ENCODE measurements at regions not wholly inside any gene's neighbourhood (a gene's known extent, or its start where the extent isn't known, plus 50 kb on each side); places are given as distances from the start of the nearest gene placed in this dataset.
"Not testable (repeated sequence)": the region's sequence is repeated elsewhere in the genome, so short reads cannot be mapped to it uniquely, and the experiment has no call there.

DNA sequence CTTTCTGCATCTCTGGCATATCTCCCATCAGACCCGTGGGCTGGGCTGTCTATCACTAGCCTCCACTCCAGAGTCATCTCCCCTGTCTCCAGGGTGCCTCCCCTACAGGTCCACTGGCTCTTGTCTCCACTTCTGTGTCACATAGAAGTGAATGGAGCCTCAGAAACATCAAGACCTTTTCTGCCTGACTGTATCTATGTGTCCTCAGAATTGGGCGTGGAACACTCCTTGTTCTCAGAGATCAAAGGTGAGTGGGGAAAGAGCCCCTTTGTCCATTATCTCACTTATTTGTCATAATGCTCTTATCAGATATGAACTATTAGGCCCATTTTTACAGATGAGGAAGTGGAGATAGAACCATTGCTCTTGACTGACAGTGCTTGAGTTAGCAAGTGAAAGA, 211.0 kb downstream of the CYRIA start:
- DNase-seq, result no peak

DNA sequence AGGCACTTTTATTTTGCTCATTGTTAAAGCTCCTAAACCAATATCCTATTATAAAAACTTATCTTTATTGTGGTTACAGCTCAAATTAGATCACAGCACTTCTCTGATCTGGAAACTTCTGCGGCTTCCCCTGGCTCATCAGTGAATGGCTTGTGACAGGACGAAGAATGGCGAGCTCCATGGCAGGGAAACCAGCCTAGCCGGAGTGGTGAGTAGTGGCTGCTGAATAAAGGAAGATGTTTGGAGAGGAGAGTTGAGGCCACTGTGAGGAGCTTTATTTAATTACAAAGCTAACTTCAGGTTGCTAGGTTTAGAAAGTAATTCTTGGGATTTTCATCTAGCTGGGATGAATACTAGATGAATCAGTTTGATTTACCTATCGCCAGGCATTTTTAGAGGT, 213.5 kb downstream of the CYRIA start:
- no peak for DNase-seq

DNA sequence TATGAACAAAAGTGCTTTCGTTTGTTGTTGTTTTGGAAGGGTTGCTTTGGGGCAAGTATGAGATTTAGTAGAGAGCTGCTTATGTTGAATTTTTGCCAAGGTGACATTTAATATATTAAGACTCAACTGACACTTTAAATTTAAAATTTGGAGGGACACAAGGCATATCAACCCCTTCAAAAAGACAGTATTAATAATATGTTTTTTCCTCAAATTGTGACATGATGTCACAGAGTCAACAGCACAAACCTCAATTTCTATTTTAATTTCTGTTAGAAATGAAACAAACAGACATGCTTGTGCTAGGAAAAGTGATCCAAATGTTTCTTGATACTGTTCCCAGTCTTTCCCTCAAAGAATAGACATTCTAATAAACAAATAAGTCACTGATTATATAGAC, 218.9 kb downstream of the CYRIA start:
- DNase-seq, result no peak

DNA sequence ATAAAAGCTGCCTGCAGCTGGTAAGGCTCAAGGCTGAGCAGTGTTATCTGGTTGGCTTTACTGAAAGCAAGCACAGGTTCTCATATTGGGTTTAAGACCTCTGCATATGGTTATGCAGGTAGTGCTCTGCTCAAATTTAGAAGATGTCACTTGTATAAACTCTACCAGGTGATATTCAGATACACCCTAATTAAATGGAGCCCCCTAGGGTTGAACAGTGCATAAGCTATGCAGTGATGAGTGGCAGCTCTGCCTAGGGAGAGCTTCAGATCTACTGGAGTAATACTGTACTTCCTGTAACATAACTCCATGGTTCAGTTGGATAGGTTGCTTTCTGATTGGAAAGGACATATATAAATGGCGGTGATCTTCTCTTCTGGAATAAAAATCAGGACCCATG, 222.7 kb downstream of the CYRIA start:
- no peak for DNase-seq

DNA sequence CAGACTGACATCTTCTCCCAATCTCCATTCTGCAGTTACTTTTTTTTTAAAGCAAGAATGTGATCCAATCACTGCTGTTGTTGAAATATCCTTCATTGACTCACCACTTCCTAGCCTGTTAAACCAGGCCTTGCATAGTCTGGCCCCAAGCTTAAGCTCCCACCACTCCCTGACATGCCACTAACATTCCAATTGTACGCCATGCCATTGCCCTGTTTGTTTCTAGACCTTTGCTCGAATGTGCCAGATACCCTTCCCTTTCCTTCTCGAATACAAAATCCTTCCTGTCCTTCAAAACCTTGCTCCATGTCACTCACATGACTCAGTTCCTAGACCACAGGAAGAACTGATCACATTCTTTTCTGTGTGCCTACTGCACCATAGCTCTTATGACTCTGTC, 224.2 kb downstream of the CYRIA start:
- no peak for DNase-seq

DNA sequence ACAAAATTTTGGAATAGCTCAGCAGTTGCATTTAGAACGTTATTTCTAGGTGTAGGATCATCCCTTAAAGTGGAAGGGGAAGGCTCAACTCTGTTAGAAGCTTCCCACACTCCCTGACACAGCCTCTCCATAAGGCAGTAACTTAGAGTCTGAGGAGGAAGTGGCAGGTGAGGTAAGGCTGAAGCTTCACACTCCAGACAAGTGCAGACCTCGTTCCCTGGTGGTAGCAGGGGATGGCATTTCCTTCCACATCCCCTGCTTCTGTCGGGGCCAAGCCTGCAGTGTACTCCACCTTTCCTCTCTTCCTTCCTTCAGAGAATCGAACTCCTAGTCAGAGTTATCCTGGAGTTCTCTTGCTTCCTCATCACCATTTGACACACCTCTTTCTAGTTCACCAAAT, 224.7 kb downstream of the CYRIA start:
- no peak for DNase-seq

DNA sequence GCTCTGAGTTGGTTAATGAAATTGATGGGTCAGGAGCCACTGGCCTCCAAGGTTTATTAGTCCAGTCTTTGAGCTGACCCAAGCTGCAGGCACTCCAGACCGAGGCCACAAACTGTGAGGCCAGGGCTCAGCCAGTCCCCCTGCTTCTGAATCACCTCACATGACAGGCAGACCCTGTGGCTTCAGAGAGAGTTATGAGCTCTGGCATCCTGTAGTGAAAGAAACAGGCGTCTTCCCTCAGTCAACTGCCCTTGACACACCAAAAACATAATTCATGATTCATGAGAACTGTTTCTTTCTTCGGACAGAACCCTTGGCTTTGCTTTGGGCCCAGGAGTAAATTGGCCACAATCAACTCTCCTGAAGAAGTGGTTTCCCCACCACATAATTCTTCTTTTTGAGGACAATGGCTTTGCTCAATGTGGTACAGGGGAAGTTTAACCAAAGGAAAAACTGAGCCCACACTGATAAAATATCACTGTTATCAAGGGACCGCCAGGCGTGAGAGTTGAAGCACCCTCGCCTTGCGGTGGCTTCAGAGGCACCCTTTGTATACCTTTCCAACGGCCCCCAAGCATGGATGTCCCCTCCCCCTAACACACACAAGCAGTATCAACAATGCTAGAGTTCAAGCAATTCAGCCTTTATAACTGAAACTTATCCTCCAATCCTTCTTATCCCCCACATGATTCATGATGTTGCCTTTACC, 226.9 kb downstream of the CYRIA start:
- DNase-seq, result no peak

DNA sequence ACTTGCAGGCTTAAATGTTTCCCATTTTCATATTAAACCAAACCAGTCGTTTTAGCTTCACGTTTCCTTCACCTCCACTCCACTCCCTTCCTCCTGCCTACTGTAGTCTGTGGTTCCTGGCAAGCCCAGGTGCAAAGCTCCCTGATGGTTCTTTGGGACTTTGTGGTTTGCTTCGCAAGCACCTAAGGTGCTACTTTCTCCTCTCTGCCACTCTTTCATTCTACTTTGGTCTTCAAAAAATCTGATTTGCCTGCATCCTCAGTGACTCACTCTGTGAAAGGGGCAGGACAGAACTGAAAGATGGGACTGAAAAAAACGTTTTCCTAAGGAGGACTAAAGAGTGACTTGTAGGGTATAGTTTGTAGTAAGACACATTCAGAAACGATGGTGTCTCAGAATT, 228.4 kb downstream of the CYRIA start:
- no peak for DNase-seq

DNA sequence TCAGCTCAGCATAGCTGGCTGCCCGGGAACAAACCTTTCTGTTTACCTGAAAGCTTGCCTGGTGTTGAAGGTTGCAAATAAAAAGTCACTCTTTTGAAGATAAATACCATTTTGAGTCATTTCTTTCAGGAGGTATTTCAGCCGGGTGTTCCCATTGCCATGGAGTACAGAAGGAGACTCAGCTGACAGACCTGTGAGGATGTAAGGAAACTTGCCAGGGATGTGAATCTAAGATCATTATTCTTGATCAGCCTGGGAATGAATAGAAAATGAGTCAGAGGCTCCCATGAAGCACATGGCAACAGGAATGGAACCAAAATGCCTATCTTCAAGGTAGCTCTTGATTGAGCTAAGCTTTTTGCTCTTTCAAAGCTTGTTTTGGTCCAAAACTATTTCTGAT, 231.2 kb downstream of the CYRIA start:
- DNase-seq, result no peak

DNA sequence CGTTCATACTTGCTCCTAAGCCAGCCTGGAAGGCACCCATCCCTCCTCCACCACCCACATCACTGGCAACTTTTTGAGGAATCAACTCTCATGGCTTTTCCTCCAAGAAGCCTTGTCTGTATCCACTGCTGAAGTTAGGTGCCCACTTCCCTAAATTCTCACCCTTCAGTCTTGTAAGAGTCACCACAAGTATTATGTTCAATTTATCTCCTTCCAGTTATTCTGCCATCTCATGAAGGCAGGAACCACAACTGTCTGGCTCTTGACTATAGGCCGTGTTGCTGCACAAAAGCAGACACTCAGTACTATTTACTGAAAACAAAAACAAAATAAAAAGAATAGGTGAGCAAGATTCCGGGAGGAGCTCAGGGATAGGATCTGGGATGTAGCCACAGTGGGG, 234.8 kb downstream of the CYRIA start:
- DNase-seq, result no peak

DNA sequence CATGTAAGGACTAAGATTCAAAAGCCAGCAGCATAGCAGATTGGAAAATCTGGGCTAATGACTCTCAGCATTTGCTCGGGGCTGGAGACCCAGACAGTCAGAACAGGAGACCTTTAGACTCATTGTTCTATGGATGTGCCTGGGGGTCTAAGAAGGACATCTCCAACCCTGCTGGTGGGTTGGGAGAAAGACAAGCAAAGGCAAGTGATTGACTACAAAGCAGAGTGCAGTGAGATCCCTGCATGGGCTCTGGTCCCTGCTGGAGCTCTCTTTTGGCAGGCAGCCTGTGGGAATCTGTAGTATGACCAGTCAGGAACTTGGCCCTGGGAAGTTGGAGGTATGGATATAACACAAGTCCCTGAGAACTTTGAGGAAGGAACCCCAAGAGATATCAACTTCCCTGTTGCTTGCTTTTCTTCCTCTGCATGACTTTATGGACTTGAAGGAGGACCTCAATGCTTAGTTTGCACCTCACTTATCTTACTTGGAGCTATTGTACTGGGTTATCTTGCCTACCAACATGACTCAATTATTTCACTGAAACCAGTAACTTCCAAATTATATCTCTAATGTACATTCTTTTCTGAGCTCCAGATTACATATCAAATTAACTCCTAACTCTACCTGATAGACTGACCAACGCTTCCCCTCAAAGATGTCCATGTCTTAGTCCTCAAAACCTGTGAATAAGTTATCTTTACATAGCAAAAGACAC, 236.0 kb downstream of the CYRIA start:
- DNase-seq, result no peak

DNA sequence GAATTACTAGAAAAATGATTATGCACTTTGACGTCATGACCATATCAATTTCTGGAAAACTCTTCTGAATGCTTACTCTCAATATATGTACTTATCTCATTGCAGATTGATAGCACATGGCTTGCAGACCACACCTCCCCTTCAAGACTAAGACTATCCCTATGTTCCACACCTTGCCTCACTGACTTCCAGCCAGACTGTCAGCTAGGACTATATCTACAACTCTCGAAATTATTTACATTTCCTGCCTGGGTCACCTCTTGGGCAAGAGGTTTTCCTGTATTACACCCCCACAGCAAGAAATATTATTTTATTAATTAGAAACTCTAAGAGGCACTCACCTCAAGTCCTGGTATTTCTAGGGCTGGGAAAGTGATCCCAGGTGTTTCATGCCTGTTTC, 236.6 kb downstream of the CYRIA start:
- DNase-seq, result no peak

DNA sequence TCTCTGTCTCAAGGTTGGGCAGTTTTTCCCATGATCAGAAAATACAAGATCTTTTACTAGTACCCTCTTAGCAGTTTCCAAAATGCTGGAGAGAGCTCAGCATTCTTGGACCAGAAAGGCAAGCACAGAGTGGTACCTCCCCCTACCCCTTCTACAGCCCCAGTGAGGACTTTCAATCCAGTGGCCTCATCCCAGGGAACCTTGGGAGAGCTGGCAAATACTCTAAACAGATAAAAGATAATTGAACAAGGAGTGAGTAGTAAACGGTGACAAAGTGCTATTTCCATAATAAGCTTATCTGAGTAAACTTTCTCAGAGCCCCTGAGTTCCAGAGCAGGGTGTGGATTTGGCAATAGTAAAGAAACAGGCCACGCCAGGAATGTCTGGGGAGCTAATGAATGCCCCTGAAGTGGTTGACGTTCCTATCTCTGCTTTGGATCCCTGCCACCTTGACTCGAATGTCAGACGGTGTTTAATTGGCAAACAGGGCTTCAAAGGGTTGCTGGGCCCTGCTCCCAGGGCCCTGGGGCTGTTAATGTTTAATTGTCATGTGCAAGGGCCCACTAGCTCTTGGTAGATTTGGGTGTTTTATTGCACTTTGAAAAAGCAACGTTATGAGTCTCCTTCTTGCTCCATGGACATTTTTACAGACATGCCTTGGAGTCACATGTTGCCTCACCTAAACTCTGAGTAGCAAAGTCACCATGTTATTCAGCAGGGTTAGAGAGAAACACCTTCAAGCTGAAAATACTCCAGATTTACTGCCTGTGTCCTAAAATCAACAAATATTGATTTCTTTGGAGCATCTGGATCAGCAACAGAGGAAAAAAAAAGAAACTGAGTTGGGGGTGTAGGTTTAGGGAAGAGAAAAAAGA, 239.9 kb downstream of the CYRIA start:
- no peak for DNase-seq

DNA sequence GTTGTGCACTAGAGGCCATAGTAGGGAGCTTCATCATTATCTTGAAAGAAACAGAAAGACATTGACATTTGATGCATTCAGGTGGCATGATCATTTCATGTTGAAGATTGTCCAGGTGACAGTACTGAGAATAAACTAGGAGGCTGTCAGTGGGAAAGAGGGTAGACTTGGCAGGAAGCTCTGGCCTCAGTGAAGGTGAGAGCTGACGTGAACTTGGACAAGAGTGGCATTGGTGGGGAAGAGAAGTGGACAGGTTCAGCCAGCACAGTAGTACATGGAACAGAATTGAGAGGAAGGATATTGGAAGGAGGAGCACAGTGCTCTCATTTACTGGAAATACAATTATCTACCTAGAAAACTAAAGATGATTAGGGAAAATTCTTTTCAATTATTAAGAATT, 245.2 kb downstream of the CYRIA start:
- no peak for DNase-seq

DNA sequence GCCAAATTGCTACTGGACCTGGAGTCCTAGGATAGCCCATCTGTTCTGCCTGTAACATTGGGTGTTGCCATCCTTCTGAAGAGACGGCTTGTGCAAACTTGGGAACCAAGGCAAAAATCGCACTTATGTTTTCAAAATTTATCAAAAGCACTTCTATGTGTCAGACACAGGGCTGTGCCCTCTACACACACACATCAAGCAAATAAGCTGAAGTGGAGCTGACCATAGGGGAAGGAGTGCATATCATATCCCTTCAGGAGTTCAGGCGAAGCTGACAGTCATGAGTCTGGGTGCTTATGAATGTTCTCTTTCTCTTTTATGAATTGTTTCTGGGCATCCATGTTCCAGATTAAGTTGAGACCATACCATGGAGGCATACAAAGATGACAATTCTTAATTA, 247.9 kb downstream of the CYRIA start:
- DNase-seq, result no peak

DNA sequence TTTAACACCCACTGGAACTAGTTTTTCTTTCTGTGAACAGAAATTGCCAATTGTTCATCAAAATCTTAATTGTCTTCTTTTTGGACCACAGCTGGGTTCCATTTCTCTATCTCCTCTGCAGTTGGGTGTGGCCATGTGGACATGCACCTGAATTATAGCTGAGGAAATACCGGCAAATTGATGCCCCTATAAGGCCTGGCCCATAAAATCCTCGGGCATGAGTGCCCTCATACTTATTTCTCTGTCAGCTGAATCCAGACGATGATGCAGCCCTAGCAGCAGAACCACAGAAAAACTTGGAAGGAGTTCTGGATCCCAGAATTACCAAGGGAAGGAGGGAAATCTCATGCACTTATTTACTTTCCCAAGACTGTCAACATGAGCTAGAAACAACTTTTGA, 249.0 kb downstream of the CYRIA start:
- no peak for DNase-seq

DNA sequence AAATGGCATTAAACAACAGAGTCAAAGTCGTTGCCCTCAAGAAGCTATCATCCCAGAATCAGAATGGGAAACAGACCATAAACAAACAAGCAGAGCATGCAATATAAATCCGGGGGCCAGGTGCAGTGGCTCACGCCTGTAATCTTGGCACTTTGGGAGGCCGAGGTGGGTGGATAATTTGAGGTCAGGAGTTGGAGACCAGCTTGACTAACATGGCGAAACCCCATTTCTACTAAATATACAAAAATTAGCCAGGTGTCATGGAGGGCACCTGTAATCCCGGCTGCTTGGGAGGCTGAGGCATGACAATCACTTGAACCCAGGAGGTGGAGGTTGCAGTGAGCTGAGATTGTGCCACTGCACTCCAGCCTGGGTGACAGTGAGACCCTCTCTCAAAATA, 249.8 kb downstream of the CYRIA start:
- not testable (repeated sequence) for DNase-seq

DNA sequence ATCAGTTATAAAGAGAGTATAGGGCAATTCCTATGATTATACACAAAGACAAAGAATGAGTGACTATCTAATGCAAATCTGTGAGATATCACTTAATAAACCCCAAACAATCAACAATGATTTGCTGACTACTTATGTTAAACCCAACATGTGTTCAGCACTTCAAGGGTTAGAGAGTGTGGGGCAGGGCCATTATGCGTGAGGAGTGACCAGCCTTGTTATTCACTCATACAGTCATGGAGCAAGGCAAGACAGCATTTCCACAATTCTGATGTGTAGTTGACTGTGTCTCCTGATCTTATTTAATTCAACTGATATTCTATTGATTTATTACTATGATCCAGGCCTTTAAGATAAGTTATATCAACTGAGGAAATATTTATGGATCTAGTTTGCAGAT, 251.7 kb downstream of the CYRIA start:
- no peak for DNase-seq

DNA sequence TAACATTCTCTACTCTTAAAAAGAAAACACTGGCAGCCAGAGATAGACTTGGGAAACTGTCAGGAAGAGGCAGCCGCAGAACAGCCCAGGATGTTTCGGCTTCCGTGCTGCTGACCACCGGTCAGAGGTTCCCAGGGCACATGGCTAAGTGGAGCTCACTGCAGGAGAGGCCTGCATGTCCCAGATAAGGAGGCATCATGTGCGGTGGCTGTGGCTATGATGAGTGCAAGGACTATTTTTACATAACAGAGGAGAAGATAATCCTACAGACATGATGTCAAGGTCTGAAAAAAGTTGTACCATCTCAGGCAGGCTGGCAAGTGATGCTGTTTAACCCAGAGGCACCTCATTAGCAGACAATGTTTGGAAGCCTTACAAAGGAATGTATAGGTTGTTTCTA, 252.3 kb downstream of the CYRIA start:
- DNase-seq, result no peak

DNA sequence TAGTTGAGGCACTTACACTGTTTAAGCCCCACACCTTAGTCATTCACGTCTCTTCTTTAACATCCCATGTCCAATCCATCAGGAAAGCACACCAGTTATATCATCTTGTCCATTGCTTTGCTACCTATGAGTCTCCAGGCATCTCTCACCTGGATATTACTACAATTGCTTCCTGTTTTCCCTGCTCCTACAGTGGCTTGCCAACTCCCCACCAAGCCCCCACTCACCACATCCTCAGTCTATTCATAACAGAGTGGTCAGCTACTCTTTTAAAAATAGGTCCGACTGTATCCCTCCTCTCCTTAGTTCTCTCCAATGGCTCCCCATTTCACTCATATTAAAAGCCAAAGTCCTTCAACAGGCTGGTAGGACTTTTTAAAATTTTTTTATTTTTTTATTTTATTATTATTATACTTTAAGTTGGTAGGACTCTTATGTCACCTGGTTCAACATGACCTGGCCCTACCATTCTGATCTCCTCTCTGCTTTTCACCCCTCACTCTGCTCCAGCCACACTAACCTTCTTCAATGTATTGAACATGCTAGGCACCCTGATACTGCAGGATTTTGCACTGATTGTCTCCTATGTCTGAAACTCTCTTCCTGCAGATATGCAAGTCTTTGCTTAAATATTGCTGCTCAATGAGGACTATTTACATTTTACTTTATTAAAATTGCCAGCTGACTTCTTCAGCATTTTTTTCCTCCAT, 253.2 kb downstream of the CYRIA start:
- no peak for DNase-seq

DNA sequence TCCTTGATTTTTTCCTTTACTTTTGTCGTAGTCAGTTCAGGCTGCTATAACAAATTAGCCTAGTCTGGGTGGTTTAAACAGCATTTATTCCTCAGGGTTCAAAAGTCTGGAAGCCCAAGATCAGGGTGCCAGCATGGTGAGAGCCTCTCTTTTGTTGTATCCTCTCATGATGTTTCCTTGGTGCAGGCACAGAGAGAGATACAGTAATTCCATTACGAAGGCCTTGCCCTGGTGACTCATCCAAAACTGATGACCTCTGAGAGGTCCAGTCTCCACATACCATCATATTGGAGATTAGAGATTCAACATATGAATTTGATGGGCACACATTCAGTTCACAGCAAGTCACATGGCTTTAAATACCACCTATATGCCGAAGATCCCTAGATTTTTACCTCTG, 253.8 kb downstream of the CYRIA start:
- no peak for DNase-seq

DNA sequence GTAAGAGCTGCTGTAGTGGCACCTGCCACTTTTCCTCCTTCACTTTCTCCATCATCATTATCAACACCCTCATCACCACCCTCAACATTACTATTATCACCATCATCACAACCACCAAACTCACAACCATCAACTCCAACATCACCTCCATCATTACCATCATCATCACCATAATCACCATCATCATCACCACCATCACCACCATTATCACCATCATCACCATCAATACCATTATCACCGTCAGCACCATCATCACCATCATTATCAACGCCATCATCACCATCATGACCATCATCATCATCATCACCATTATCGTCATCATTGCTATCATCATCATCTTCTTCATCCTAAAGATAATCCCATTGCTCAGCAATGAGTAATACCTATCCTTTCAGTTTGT, 255.8 kb downstream of the CYRIA start:
- DNase-seq, result no peak

DNA sequence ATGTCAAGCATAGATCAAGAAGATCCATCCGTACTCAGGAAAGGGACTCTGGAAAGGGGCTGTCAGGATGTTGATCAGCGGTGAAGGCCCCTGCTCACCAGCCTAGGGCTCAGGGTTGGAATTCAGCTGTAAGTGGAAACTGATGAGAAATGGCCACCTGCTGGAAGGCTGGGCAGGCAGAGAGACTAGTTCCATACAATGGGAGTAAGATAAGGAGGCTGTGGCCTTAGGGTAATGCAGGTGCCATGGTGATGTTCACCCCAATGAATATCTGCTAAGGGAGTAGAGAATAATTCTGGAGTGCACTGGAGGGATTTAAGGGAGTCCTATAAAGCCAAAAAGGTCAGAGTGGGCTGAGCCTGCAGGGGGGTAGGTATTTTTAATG, 256.6 kb downstream of the CYRIA start:
- DNase-seq, result no peak
